ENCODE measurements at regions not wholly inside any gene's neighbourhood (a gene's known extent, or its start where the extent isn't known, plus 50 kb on each side); places are given as distances from the start of the nearest gene placed in this dataset.

DNA sequence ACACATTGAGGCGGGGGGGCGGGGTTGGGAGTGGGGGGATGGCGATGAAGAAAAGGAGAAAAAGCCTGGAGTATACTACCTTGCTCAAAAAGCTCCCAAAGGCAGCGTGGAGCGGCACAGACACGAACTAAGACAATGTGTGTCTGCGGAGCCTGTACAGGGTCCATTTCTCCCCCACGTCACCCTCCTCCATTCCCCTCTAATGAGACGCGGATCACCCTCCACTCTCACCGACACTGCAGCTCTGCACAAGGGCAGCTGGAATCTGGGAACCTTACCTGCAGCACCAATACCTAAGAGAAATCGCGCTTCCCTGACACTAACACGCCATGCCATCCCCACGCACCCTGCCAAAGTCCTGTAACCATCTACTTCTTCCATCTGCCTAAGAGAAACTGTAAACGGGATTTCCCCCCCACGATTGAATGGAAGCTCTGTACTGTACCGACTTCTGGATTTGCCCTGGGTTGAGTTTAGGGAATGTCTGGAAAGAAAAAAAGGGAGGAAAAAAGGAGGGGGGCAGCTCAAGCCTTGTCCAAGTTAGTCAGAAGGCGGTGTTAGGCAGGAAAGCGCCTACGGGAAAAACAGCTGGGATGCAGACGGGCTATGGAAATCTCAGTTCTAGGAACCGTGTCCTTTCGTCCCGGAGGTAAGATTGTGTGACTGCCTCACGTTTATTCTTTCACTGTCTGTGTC lies 125.7 kb upstream of the C11orf58 start:
- Histone ChIP-seq H3K27ac (ENCODE audit: low read length) (no peak overlapping the region), H3K27me3 (ENCODE audit: control insufficient read depth, insufficient read depth, low read length) (peaks cover 75% of the 10 kb centered on the region)

DNA sequence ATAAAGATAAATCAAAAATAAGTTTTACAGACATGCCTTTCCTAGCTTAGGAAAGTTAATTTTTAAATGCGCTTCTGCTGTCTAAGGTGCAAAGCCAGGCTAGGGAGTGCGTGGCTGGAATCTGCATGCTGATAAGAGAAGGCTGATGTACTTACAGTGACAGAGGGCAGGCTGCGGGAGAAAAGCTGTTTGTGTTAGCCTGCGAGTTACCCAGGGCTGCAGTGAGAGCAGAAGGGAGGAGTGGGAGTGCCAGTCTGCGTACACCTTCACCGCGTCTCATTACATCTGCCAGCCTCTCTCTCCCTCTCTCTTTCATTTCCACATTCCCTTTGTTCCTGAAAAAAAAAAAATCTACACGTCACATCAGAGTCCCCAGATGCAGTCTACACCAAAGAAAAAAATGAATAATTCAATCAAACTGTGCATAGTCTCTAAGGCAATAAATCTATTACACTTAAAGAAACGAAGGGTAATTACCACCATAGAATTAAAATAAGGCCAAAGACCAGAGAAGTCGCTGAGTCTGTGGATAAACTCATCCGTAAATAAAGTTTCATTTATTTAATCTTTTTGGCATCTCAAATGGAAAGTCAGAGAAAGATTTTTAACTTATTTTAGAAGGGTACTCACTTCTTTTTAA lies 126.4 kb upstream of the C11orf58 start:
- no peak overlapping the region for H3K4me3 ChIP-seq (ENCODE audit: low read length)
- no peak overlapping the region for H3K27ac ChIP-seq (ENCODE audit: low read length)
- H3K27me3 ChIP-seq (ENCODE audit: control insufficient read depth, insufficient read depth, low read length): peaks cover 81% of the 10 kb centered on the region
- no peaks in the 10 kb centered on the region for H3K36me3 ChIP-seq (ENCODE audit: control insufficient read depth, insufficient read depth, low read length)
- H3K4me1 ChIP-seq (ENCODE audit: control insufficient read depth, insufficient read depth, low read length): peaks cover 27% of the 10 kb centered on the region
- WGBS (ENCODE audit: insufficient coverage, low lambda C conversion rate): 0% methylated on average over 4 of the region's 11 CpGs
- peaks cover 4% of the 10 kb centered on the region for H3K9me3 ChIP-seq (ENCODE audit: control insufficient read depth, low read depth, low read length)
- DNase-seq: peak in 1 of 2 donors; percentile 72

More for the DNA sequence above, 125.7 kb upstream of the C11orf58 start:
- DNase-seq: peak in 1 of 2 donors; percentile 55
- WGBS (ENCODE audit: insufficient coverage, low lambda C conversion rate): 0% methylated on average over 1 of the region's 26 CpGs
- Histone ChIP-seq H3K4me3 (ENCODE audit: low read length) (peak overlapping the region; percentile 30), H3K9me3 (ENCODE audit: control insufficient read depth, low read depth, low read length) (peaks cover 4% of the 10 kb centered on the region), H3K4me1 (ENCODE audit: control insufficient read depth, insufficient read depth, low read length) (peaks cover 27% of the 10 kb centered on the region), H3K36me3 (ENCODE audit: control insufficient read depth, insufficient read depth, low read length) (no peaks in the 10 kb centered on the region)

DNA sequence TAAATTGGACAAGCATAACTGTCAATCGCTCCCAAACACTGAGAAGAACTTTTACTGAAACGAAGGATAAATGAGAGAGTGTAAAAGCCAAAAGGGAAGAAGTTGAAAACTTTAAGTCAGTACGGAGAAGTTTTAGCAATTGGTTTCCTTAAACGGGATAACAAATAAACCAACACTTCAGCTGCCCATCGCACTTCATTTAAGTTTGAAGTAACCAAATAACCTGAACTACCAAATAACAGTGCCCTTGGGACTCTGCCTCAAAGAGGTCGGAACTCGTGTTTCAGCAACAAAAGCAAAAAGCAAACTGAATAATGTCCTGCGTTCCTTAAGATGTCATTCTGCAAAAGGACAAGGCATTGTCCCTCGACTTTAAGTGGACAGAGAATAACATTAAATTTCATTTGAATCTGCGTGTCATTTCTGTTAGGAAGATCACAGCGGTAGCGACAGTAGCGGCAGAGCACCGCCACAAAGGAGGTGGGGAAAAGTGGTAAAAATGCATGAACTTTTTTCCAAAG lies 127.0 kb upstream of the C11orf58 start:
- Histone ChIP-seq H3K4me1 (ENCODE audit: control insufficient read depth, insufficient read depth, low read length) (peaks cover 30% of the 10 kb centered on the region), H3K36me3 (ENCODE audit: control insufficient read depth, insufficient read depth, low read length) (no peaks in the 10 kb centered on the region), H3K27me3 (ENCODE audit: control insufficient read depth, insufficient read depth, low read length) (peaks cover 87% of the 10 kb centered on the region), H3K4me3 (ENCODE audit: low read length) (no peak overlapping the region), H3K27ac (ENCODE audit: low read length) (no peak overlapping the region), H3K9me3 (ENCODE audit: control insufficient read depth, low read depth, low read length) (peaks cover 4% of the 10 kb centered on the region)
- no CpG with 5 or more reads among the region's 14 CpGs for WGBS (ENCODE audit: insufficient coverage, low lambda C conversion rate)
- peak in 1 of 2 donors; percentile 40 for DNase-seq

DNA sequence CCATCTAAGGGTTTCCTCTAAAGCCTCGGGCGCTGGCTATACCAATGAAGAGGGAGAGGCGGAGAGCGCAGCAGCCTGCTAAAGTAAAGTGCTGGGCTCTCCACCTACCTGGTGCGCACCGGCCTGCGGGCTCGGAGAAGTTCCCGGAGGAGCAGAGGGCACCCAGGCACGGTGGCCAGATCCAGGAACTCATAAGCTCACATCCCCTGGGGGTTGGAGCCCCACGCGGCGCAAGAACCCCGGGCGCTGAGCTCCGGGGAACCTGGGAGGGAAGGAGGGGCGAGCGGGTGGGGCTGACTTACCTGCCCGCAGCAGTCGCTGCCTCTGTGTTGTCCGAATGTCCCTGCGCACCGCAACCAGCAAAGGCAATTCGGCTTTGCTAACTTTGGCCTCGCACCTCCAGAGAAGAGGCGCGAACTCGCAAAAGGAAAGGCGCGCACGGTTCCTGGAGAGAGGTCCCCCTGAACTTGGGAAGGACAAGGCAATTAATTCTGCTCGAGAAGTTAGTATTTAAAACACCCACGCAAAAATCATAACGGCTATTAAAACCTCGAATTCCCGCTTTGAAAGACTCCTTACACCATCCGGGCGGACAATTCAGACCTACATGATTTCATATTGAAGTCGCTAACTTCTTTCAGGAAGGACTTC lies 127.6 kb upstream of the C11orf58 start:
- 20% methylated on average over 1 of the region's 39 CpGs for WGBS (ENCODE audit: insufficient coverage, low lambda C conversion rate)
- H3K27me3 ChIP-seq (ENCODE audit: control insufficient read depth, insufficient read depth, low read length): peaks cover 88% of the 10 kb centered on the region
- no peak overlapping the region for H3K27ac ChIP-seq (ENCODE audit: low read length)
- DNase-seq: peak in 1 of 2 donors; percentile 21
- peak overlapping the region; percentile 5 for H3K4me3 ChIP-seq (ENCODE audit: low read length)
- peaks cover 4% of the 10 kb centered on the region for H3K9me3 ChIP-seq (ENCODE audit: control insufficient read depth, low read depth, low read length)
- no peaks in the 10 kb centered on the region for H3K36me3 ChIP-seq (ENCODE audit: control insufficient read depth, insufficient read depth, low read length)
- H3K4me1 ChIP-seq (ENCODE audit: control insufficient read depth, insufficient read depth, low read length): peaks cover 31% of the 10 kb centered on the region

DNA sequence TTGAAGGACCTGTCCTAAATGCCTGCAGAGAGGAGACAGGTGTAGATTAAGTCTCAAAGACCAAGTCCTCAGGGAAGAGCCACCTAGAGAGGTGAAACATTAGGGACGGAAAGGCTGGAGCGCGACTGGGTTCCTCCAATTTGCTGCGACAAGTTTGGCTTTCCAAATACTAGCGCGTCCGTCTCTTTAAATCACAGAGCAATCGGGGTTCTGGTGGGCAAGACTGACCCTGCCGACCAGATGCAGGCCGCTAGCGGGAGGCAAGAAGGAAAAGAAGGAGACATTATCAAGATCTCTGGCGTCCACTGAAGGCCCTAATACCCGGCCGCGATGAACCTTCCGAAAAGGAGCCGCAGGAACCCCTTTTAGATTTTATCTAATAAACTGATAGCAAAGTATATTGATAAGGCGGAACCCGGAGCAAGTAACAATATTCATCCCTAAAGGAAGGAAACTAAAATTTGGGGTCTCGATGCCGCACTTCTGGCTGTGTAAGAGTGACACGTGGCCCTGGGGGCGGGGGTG lies 128.2 kb upstream of the C11orf58 start:
- no peak for DNase-seq
- Histone ChIP-seq H3K27ac (ENCODE audit: low read length) (no peak overlapping the region), H3K9me3 (ENCODE audit: control insufficient read depth, low read depth, low read length) (peaks cover 4% of the 10 kb centered on the region), H3K27me3 (ENCODE audit: control insufficient read depth, insufficient read depth, low read length) (peaks cover 92% of the 10 kb centered on the region), H3K36me3 (ENCODE audit: control insufficient read depth, insufficient read depth, low read length) (no peaks in the 10 kb centered on the region), H3K4me1 (ENCODE audit: control insufficient read depth, insufficient read depth, low read length) (peaks cover 31% of the 10 kb centered on the region), H3K4me3 (ENCODE audit: low read length) (peak overlapping the region; percentile 5)
- no CpG with 5 or more reads among the region's 23 CpGs for WGBS (ENCODE audit: insufficient coverage, low lambda C conversion rate)

DNA sequence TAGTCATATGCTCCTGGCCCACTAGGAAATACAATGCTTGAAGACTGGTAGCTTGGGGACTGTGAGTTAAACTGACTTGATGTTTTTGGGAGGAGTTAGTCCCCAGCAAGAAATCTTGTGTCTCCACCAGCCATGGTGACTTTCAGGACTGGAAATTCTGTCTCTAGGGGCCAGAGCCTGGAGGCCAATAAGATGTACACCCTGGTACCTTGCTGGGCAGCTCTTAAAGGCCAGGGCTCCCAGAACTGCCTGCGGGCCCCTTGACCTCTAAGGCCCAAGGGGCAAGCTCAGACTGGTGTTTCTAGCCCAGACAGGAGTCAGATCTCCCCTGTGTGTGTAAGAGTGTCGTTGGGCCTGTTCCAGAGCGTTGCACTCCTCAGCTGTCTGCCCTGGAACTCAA lies 128.7 kb upstream of the C11orf58 start:
- H3K27ac ChIP-seq (ENCODE audit: low read length): no peak overlapping the region
- WGBS (ENCODE audit: insufficient coverage, low lambda C conversion rate): no CpG with 5 or more reads among the region's 3 CpGs
- peaks cover 31% of the 10 kb centered on the region for H3K4me1 ChIP-seq (ENCODE audit: control insufficient read depth, insufficient read depth, low read length)
- DNase-seq: no peak
- H3K36me3 ChIP-seq (ENCODE audit: control insufficient read depth, insufficient read depth, low read length): no peaks in the 10 kb centered on the region
- peaks cover 89% of the 10 kb centered on the region for H3K27me3 ChIP-seq (ENCODE audit: control insufficient read depth, insufficient read depth, low read length)
- no peak overlapping the region for H3K4me3 ChIP-seq (ENCODE audit: low read length)
- peaks cover 4% of the 10 kb centered on the region for H3K9me3 ChIP-seq (ENCODE audit: control insufficient read depth, low read depth, low read length)

DNA sequence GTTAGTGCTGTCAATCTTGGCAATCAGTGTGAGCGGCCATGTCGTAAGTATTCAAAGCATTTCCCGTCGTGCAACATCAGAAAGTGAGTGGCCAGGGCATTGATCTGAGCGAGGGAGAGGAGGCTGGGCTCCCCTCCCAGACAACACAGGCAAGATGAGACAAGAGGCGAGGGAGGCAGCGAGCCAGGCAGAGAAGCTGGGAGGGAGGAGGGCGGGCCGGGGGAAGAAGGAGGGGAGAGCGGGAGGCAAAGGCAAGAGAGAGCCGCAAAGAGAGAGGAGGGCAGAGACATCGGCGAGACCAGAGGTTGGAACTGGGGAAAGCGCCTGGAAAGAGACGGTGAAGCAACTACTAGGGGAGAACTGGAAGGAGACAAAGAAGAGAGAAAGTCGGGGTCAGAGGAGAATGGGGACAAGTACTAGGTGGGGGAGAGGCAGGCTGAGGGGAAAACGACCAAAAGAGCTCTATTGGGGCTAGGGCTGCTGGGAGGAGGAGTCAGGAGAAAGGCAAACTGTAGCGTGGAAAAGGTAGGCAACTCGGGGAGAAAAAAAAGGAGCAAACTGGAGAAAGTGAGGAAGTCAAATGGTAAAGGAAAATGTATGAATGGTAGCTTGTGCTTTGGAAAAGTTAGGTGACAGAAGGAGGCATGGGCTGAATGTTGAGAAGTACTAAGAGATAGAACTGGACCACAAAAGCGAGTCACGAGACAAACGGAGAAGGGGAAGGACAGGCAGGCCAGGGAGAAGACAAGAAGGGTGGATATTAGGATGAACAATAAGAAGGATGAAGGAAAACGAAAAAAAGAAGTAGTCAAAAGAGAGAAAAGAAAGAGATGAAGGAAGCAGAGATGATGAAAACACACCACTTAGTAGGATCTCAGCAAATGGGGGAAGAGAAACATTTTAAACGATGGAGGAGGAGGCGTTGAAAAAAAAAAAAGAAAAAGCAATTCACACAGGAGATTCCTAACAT lies 130.5 kb upstream of the C11orf58 start:
- peak overlapping the region; percentile 59 for H3K4me3 ChIP-seq (ENCODE audit: low read length)
- no peaks in the 10 kb centered on the region for H3K36me3 ChIP-seq (ENCODE audit: control insufficient read depth, insufficient read depth, low read length)
- 18% methylated on average over 11 of the region's 25 CpGs for WGBS (ENCODE audit: insufficient coverage, low lambda C conversion rate)
- peaks cover 88% of the 10 kb centered on the region for H3K27me3 ChIP-seq (ENCODE audit: control insufficient read depth, insufficient read depth, low read length)
- peaks cover 25% of the 10 kb centered on the region for H3K4me1 ChIP-seq (ENCODE audit: control insufficient read depth, insufficient read depth, low read length)
- peak overlapping the region; percentile 11 for H3K27ac ChIP-seq (ENCODE audit: low read length)
- DNase-seq: peak in 1 of 2 donors; percentile 70
- H3K9me3 ChIP-seq (ENCODE audit: control insufficient read depth, low read depth, low read length): peaks cover 8% of the 10 kb centered on the region

DNA sequence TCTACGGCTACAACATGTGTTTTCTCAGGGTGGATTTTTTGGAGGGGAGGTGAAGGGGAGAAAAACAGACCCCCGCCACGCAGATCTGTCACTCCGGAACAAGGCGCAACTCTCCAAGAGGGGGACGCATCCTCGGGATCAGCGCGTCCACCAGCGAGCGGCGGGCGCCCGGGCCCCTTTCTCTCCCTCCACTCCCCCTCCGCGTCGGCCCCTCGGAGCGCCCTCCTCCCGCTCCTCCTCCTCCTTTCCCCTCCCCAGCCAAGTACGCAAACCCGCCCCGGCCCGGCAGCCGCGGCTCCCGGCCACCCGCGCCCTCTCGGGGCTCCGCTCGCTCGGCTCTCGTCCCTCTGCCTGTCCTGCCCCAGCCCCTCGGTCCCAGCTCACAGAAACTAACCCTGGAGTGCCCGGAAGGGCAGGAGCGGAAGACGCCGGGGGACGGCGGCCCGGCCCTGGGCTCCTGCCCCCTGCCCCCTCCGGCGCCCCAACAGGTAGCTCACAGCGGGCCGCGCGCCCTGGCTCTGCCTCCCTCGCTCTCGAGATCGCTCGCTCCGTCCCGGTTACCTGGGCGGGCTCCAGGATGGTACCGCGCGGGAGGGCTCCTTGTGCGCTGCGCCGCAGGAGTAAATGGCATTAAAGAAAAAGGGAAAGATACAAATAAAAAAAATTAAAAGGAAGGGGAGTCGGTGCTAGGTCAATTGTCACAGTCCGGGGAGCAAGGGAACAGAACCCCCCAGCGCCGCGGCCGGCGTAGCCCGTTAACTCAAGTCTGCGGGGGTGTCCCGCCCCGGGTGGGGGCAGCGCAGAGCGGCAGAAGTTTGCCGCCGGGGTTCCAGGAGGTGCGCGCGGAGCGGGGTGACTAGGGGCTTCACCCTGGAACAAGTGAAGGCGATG lies 131.4 kb upstream of the C11orf58 start:
- Histone ChIP-seq H3K36me3 (ENCODE audit: control insufficient read depth, insufficient read depth, low read length) (no peaks in the 10 kb centered on the region), H3K9me3 (ENCODE audit: control insufficient read depth, low read depth, low read length) (peaks cover 8% of the 10 kb centered on the region), H3K27me3 (ENCODE audit: control insufficient read depth, insufficient read depth, low read length) (peaks cover 79% of the 10 kb centered on the region), H3K27ac (ENCODE audit: low read length) (peak overlapping the region; percentile 49), H3K4me1 (ENCODE audit: control insufficient read depth, insufficient read depth, low read length) (peaks cover 16% of the 10 kb centered on the region), H3K4me3 (ENCODE audit: low read length) (peak overlapping the region; percentile 59)
- no CpG with 5 or more reads among the region's 81 CpGs for WGBS (ENCODE audit: insufficient coverage, low lambda C conversion rate)
- peak in 1 of 2 donors; percentile 55 for DNase-seq

All from large intestine (tissue), 3 donors.